HT-29 (cell line): ENCODE measurements at regions not wholly inside any gene's neighbourhood (a gene's known extent, or its start where the extent isn't known, plus 50 kb on each side); places are given as distances from the start of the nearest gene placed in this dataset.

Source experiments
- DNase-seq: peaks from one replicate; pipeline ENCODE4 v3.0.0-alpha.2; 2015; ENCODE audit warnings: low spot score

DNA sequence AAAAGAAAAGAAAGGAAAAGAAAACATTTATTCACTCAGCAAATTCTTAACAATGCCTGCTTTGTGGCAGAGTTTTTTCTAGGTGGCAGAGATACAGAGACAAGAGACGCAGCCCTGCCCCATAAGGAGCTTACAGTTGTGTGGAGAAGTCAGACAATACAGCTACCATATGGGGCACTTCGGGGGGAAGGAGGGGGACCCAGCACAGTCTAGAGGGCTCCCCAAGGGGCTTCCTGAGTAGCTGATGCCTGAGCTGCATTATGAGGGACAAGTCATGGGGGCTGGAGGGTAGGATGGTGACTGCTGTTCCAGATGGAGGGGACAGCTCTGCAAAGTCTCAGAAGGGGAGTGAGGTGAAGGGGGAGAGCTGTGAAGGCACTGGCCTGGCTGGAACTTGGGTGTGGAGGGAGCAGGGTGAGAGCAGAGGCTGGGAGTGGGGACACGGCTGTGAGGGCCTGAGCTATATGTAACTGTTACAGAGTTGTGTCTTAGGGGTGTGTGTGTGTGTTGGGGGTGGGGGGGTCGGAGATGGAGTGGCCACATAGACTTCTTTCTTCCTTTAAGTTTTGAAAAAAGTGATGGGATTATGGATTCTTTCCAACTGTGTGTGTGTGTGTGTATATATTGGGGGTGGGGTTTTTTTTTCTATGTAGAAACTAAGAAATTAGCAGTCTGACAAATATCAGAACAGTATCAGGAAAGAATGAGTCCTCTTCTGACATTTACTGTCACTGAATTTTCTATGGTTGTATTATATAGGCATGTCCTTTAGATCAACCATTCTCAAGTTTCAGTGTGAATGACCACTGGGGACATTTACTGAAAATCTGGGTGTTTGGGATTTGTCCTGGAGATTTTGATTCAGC, 66.0 kb upstream of the HAAO start:
- no peak for DNase-seq

- DNase-seq: no peak
These were observed 64.7 kb upstream of the HAAO start for GRCh38 chr2:42856891-42857632.

GRCh38 chr2:42856106-42856860, 63.9 kb upstream of the HAAO start:
- DNase-seq: no peak

- DNase-seq: no peak
These were observed 63.0 kb upstream of the HAAO start for GRCh38 chr2:42855221-42855970.

DNA sequence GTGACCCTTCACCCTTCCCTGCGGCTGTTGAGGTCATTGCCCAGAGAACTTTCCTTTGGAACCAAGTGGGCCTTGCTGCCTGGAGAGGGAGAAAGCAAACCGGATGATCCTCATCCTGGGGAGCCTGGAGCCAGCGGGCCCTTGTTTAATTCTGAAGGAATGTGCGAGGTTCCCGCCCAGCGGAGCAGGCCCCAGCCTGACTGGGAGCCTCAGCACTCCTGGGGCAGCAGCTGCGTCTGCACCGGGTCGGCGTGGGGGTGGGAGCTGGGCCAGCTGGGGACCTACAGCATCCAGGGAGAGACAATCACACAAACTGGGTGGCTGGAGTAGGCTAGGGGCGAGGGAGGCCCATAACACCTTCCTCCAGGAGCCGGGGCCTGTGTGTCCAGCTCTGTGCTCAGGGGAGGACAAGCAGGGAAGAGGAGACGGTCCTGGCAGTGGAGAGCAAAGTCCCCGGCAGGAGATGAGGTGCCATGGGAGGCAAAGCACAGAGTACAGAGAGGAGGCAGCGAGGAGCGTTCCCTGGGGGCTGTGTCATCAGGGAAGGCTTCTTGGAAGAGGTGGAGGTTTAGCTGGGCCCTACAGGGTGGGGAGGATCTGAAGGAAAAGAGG, 61.9 kb upstream of the HAAO start:
- no peak for DNase-seq

- DNase-seq: no peak
These were observed 61.3 kb upstream of the HAAO start for GRCh38 chr2:42853549-42854206.

DNA sequence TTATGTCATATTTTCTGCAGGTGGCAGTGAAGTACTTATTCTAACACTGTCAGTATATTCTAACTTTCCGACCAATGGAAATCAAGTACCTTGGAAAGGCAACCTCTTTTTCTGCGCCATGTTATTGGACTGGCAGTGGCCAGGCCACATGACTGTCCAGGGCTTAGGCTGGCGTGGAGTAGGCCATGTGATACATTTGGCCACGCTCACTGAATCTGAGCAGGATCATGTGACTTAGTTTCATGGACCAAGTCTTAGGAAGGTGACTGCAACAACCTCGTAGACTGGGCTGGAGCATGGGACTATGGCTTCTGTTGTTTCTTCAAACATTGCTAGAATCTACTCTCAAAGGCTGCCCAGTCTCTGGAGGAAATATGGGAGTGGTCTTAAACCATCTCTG, 60.4 kb upstream of the HAAO start:
- no peak for DNase-seq

- no peak for DNase-seq
These were observed 59.4 kb upstream of the HAAO start for GRCh38 chr2:42851740-42852250.

DNA sequence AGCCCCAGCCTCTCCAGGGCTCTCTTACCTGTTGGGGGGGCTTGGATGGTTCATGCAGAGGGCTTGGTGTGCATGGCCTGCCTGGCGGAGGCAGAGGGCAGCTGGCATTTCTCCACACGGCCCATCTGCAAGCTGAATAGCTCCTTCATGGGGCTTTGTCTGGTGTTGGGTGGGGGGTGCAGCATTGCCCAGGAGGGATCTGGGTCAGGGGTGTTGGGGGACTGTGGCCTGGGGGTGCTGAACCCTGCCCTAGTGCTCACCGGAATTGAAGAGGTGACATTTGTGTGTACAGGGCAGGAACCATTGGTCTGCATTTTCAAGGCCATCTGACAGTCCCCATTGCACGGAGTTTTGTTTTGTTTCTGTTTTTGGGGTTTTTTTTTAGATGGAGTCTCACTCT, 58.8 kb upstream of the HAAO start:
- no peak for DNase-seq

DNA sequence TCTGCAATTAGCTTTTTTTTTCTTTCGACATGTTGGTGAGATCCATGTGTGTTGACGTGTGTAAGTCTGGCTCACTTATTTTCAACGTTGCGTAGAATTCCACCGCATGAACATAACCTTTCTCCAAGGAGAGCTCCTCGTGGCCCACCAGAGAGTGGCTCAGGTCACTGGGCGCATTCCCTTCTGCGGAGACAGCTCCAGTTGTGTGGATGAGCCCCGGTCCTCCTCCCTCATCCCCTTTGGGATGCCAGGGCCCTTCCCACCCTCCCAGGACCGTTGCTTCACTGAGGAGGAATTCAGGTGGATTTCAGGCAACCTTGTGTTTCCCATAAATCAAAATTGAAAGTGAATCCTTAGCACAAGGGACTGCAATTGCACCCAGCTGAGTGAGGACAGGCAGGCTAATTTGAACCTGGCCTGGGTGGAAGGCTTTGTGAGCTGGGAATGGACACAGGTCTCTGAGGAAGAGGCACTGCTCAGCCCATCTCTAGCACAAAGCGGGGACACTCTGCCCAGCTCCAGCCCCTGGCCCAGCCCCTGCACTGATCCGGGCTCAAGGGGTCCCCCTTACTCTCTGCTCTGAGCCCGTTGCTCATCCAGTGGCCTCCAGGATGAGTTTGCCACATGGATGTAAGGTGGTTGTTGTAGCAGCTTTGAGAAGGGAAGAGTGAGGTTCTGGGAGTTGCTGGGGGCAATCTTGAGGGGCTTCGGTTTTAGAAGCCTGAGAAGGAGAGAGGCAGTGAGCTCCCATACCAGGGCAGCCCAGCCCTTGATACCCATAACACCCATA, 57.8 kb upstream of the HAAO start:
- DNase-seq: no peak

DNA sequence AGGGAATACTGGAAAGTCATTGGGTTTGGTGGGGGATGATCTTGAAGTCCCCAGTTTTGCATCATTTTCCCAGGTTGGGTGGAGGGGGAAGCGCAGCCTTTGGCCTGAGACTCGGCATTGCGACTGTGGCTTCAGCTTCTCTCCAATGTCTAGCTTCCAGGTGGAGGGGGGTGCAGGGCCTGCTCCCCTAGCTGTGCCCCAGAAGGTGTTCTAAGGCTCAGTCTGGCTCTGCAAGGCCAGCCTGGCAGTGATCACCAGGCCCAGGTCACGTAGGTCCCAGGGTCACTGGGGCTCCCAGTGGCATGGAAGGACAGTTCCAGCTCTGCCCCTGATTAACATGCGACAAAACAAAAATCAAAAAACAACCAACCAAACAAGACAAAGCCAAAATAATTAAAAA, 56.9 kb upstream of the HAAO start:
- DNase-seq: no peak

- DNase-seq: no peak
These were observed 56.4 kb upstream of the HAAO start for GRCh38 chr2:42848726-42849290.

GRCh38 chr2:42848265-42848664, 55.9 kb upstream of the HAAO start:
- no peak for DNase-seq

- no peak for DNase-seq
These were observed 55.3 kb upstream of the HAAO start for GRCh38 chr2:42847596-42848151.

GRCh38 chr2:42846932-42847595, 54.7 kb upstream of the HAAO start:
- no peak for DNase-seq

- no peak for DNase-seq
These were observed 53.6 kb upstream of the HAAO start for GRCh38 chr2:42846026-42846425.

- no peak for DNase-seq
These were observed 52.8 kb upstream of the HAAO start for GRCh38 chr2:42844901-42845821.
